CD14-positive monocyte (primary cell): ENCODE measurements at regions not wholly inside any gene's neighbourhood (a gene's known extent, or its start where the extent isn't known, plus 50 kb on each side); places are given as distances from the start of the nearest gene placed in this dataset.

Source experiments
- DNase-seq, 3 donors: peaks; one replicate each; pipeline ENCODE4 v3.0.0-alpha.2; 2011 to 2022
- H2AFZ ChIP-seq: 2 replicates; pipeline ENCODE4 v1.6.0; 2012; ENCODE audit warnings: mild to moderate bottlenecking, low read depth, low read length, inconsistent platforms; ENCODE audit not compliant: insufficient read depth, poor library complexity, severe bottlenecking
- H3K27ac ChIP-seq, 2 donors: 1 replicate in 1 of 2; 2 replicates in 1 of 2; pipeline ENCODE4 v1.5.1; 2012 to 2013; ENCODE audit warnings: low read length in 2 of 2, control low read depth in 1 of 2, inconsistent platforms in 1 of 2, low read depth in 1 of 2, mild to moderate bottlenecking in 1 of 2
- H3K27me3 ChIP-seq, 2 donors: one replicate each; pipeline versions ENCODE4 v1.6.0 to v1.6.1; 2011 to 2013; ENCODE audit warnings: low read length in 2 of 2; ENCODE audit not compliant: control insufficient read depth in 2 of 2, insufficient read depth in 2 of 2
- H3K36me3 ChIP-seq, 2 donors: replicated peaks in 1 of 2; 1 replicate in 1 of 2; 2 replicates in 1 of 2; pipeline versions ENCODE4 v1.5.1 to v1.6.1; 2012 to 2013; ENCODE audit warnings: low read length in 2 of 2, control low read depth in 1 of 2, inconsistent platforms in 1 of 2, mild to moderate bottlenecking in 1 of 2; ENCODE audit not compliant: insufficient read depth in 2 of 2, control insufficient read depth in 1 of 2
- H3K4me1 ChIP-seq, 2 donors: 1 replicate in 1 of 2; 2 replicates in 1 of 2; pipeline versions ENCODE4 v1.5.1 to v1.6.1; 2012 to 2013; ENCODE audit warnings: low read length in 2 of 2, control low read depth in 1 of 2, inconsistent platforms in 1 of 2, mild to moderate bottlenecking in 1 of 2, moderate library complexity in 1 of 2; ENCODE audit not compliant: insufficient read depth in 2 of 2, control insufficient read depth in 1 of 2
- H3K4me2 ChIP-seq: replicated peaks from 2 replicates; pipeline ENCODE3; 2012; ENCODE audit warnings: low read length, moderate library complexity, mild to moderate bottlenecking; ENCODE audit not compliant: poor library complexity, severe bottlenecking; ENCODE audit errors: extremely low read depth
- H3K4me3 ChIP-seq, 3 experiments: fragments of 200-600 bp in 1 of 3; sonication (generic) in 1 of 3; replicated peaks in 1 of 3; 1 replicate in 2 of 3; 2 replicates in 1 of 3; pipeline ENCODE4 v1.5.1; 2011 to 2013; ENCODE audit warnings: low read length in 3 of 3, mild to moderate bottlenecking in 3 of 3, control low read depth in 2 of 3, low read depth in 2 of 3, inconsistent platforms in 1 of 3, moderate library complexity in 1 of 3
- H3K79me2 ChIP-seq: 2 replicates; pipeline ENCODE4 v1.6.0; 2012; ENCODE audit warnings: mild to moderate bottlenecking, control low read depth, inconsistent platforms, low read length, moderate library complexity; ENCODE audit not compliant: insufficient read depth
- H3K9ac ChIP-seq: 2 replicates; pipeline ENCODE4 v1.6.0; 2017; ENCODE audit warnings: low read length, mild to moderate bottlenecking; ENCODE audit not compliant: insufficient read depth, poor library complexity, severe bottlenecking
- H3K9me3 ChIP-seq, 2 donors: replicated peaks in 1 of 2; 1 replicate in 1 of 2; 2 replicates in 1 of 2; pipeline versions ENCODE4 v1.5.1 to v1.6.1; 2012 to 2013; ENCODE audit warnings: low read length in 2 of 2, control low read depth in 1 of 2; ENCODE audit not compliant: control insufficient read depth in 1 of 2, insufficient read depth in 1 of 2
- H4K20me1 ChIP-seq: 2 replicates; pipeline ENCODE4 v1.6.0; 2012; ENCODE audit warnings: mild to moderate bottlenecking, low read length, control low read depth, moderate library complexity; ENCODE audit not compliant: insufficient read depth
- H3K27ac Mint-ChIP-seq, 7 donors: one replicate each; pipeline ENCODE4 v1.8.0; 2020; ENCODE audit warnings: mild to moderate bottlenecking in 7 of 7, mixed read lengths in 7 of 7, moderate library complexity in 6 of 7, inconsistent platforms in 2 of 7
- H3K27me3 Mint-ChIP-seq, 3 donors: one replicate each; pipeline ENCODE4 v1.8.0; 2021 to 2022; ENCODE audit warnings: low read depth in 3 of 3, mild to moderate bottlenecking in 3 of 3, mixed read lengths in 3 of 3, moderate library complexity in 3 of 3, inconsistent platforms in 1 of 3
- H3K36me3 Mint-ChIP-seq, 2 donors: one replicate each; pipeline ENCODE4 v1.8.0; 2020; ENCODE audit warnings: mixed read lengths in 2 of 2, inconsistent platforms in 1 of 2, mild to moderate bottlenecking in 1 of 2
- H3K4me1 Mint-ChIP-seq: one replicate; pipeline ENCODE4 v1.8.0; 2020; ENCODE audit warnings: mild to moderate bottlenecking, mixed read lengths
- H3K4me3 Mint-ChIP-seq, 2 donors: one replicate each; pipeline ENCODE4 v1.8.0; 2020; ENCODE audit warnings: mild to moderate bottlenecking in 2 of 2, mixed read lengths in 2 of 2, moderate library complexity in 1 of 2
- H3K9me3 Mint-ChIP-seq, 7 donors: one replicate each; pipeline ENCODE4 v1.8.0; 2020 to 2022; ENCODE audit warnings: mixed read lengths in 7 of 7, mild to moderate bottlenecking in 6 of 7, moderate library complexity in 6 of 7, inconsistent platforms in 2 of 7
- CTCF ChIP-seq: fragments of 200-600 bp; IDR thresholded peaks from one replicate; pipeline ENCODE4 v1.8.0; 2022; ENCODE audit warnings: antibody characterized with exemption, mild to moderate bottlenecking
- WGBS: methylation state at CpG from one replicate; pipeline ENCODE4 v1.1.5; 2013; ENCODE audit warnings: missing lambda C conversion rate; ENCODE audit not compliant: insufficient coverage; 5-methylcytosine and 5-hydroxymethylcytosine counted together
- intact Hi-C, 2 donors: fragments of 100-400 bp; cut with micrococcal nuclease; formaldehyde crosslinking; loops; one replicate each; pipeline versions ENCODE4 v1.15.0 to v1.15.1; 2023

GRCh38 chrX:39948582-39948981 lies 149.2 kb downstream of the BCOR start:
- H3K79me2 ChIP-seq, result no peaks in the 10 kb centered on the region
- no peaks in the 10 kb centered on the region for H4K20me1 ChIP-seq
- no peaks in the 10 kb centered on the region for H3K9me3 ChIP-seq
- no peaks in the 10 kb centered on the region for H3K27me3 ChIP-seq
- peaks cover 6 to 7% of the 10 kb centered on the region in 2 donors for H3K4me1 ChIP-seq
- H3K4me2 ChIP-seq, result peak overlapping the region; percentile 20
- H3K9ac ChIP-seq, result no peak overlapping the region
- H3K27me3 Mint-ChIP-seq, result peaks cover 0 to 4% (median 0%) of the 10 kb centered on the region in 3 donors
- H3K4me3 ChIP-seq, result no peak overlapping the region
- TF ChIP-seq CTCF, result no peak
- H2AFZ ChIP-seq, result peak overlapping the region; percentile 71
- H3K27ac ChIP-seq, result no peak overlapping the region
- H3K27ac Mint-ChIP-seq, result peak overlapping the region in 2 of 7 donors; percentile 70 to 82
- H3K4me3 Mint-ChIP-seq, result peak overlapping the region; percentile 48 to 79
- WGBS, result 0% methylated on average over 2 of the region's 11 CpGs
- H3K9me3 Mint-ChIP-seq, result peaks cover 0 to 5% (median 2%) of the 10 kb centered on the region in 7 donors
- no peak for DNase-seq
- H3K36me3 Mint-ChIP-seq, result no peaks in the 10 kb centered on the region
- intact Hi-C loops, result no loop called here
- no peaks in the 10 kb centered on the region for H3K36me3 ChIP-seq
- H3K4me1 Mint-ChIP-seq, result peaks cover 15% of the 10 kb centered on the region

- no peak overlapping the region for H2AFZ ChIP-seq
- H3K27me3 ChIP-seq, result no peaks in the 10 kb centered on the region
- no peak overlapping the region for H3K9ac ChIP-seq
- Mint-ChIP-seq H3K27ac (no peak overlapping the region), H3K36me3 (no peaks in the 10 kb centered on the region), H3K9me3 (peaks cover 0 to 7% (median 0%) of the 10 kb centered on the region in 7 donors), H3K4me1 (peaks cover 18% of the 10 kb centered on the region), H3K27me3 (peaks cover 0 to 9% (median 2%) of the 10 kb centered on the region in 3 donors), H3K4me3 (no peak overlapping the region)
- H3K36me3 ChIP-seq, result no peaks in the 10 kb centered on the region
- TF ChIP-seq CTCF, result no peak
- no peak overlapping the region for H3K4me2 ChIP-seq
- no peaks in the 10 kb centered on the region for H3K79me2 ChIP-seq
- H4K20me1 ChIP-seq, result no peaks in the 10 kb centered on the region
- H3K9me3 ChIP-seq, result no peaks in the 10 kb centered on the region
- H3K4me1 ChIP-seq, result peaks cover 9 to 11% of the 10 kb centered on the region in 2 donors
- no peak for DNase-seq
- no peak overlapping the region for H3K27ac ChIP-seq
- no CpG with 5 or more reads among the region's 3 CpGs for WGBS
- intact Hi-C loops, result no loop called here
- no peak overlapping the region for H3K4me3 ChIP-seq
Observed at GRCh38 chrX:39950018-39950688, 147.6 kb downstream of the BCOR start.
